Gastroesophageal sphincter (tissue), 3 donors: ENCODE measurements at regions not wholly inside any gene's neighbourhood (a gene's known extent, or its start where the extent isn't known, plus 50 kb on each side); places are given as distances from the start of the nearest gene placed in this dataset.

ENCODE experiments used
- CTCF ChIP-seq, 4 experiments: fragments of 200-600 bp in 2 of 4; fragments of 450-650 bp in 2 of 4; sonication (generic) in 1 of 4; IDR thresholded peaks; one replicate each; pipeline ENCODE4 v1.5.1; 2017 to 2019; ENCODE audit warnings: antibody characterized with exemption in 4 of 4, mild to moderate bottlenecking in 2 of 4, moderate library complexity in 2 of 4
- POLR2A ChIP-seq, 2 donors: fragments of 450-650 bp; IDR thresholded peaks; one replicate each; pipeline ENCODE4 v1.6.1; 2017; ENCODE audit warnings: antibody characterized with exemption in 2 of 2, mild to moderate bottlenecking in 2 of 2, moderate library complexity in 1 of 2
- POLR2AphosphoS5 ChIP-seq: sonication (generic); formaldehyde crosslinking; IDR thresholded peaks from one replicate; pipeline ENCODE4 v1.6.1; 2017; ENCODE audit warnings: antibody characterized with exemption

DNA sequence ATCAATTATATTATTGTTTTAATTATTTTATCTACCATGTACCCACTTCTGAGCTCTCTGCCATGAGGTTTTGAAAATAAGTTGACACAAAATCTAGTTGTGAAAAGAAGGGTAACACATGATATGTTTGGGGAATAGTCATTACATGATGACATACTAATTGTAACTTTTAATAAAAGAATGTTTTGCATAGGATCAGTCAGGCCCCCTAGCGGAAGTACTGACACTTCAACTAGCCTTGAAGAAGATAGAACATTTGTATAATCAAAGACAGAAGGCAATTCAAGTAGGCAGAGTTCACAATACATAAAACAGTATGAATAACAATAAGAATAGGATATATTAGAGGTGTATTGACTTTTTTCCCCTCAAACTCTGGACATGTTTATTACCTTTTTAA is 1191.0 kb upstream of the AGA start:
- no peak for TF ChIP-seq CTCF (IDR thresholded peaks at IDR 0.05)
- no peak for TF ChIP-seq POLR2A (IDR thresholded peaks at IDR 0.05)
- TF ChIP-seq POLR2AphosphoS5: no peak
